ENCODE measurements at regions not wholly inside any gene's neighbourhood (a gene's known extent, or its start where the extent isn't known, plus 50 kb on each side); places are given as distances from the start of the nearest gene placed in this dataset.
"Not testable (repeated sequence)": the region's sequence is repeated elsewhere in the genome, so short reads cannot be mapped to it uniquely, and the experiment has no call there.

GRCh38 chr14:22107753-22108152 is 434.1 kb upstream of the OR4E1 start:
- DNase-seq (no peak), ATAC-seq (no peak)
- intact Hi-C loops (cut with DNase I) = no loop called here
- Histone ChIP-seq H3K36me3 (no peaks in the 10 kb centered on the region), H3K4me3 (no peak overlapping the region), H3K27ac (no peak overlapping the region), H3K4me1 (no peaks in the 10 kb centered on the region), H3K9me3 (no peaks in the 10 kb centered on the region), H3K27me3 (no peaks in the 10 kb centered on the region)
- TF ChIP-seq, protein P1, sequence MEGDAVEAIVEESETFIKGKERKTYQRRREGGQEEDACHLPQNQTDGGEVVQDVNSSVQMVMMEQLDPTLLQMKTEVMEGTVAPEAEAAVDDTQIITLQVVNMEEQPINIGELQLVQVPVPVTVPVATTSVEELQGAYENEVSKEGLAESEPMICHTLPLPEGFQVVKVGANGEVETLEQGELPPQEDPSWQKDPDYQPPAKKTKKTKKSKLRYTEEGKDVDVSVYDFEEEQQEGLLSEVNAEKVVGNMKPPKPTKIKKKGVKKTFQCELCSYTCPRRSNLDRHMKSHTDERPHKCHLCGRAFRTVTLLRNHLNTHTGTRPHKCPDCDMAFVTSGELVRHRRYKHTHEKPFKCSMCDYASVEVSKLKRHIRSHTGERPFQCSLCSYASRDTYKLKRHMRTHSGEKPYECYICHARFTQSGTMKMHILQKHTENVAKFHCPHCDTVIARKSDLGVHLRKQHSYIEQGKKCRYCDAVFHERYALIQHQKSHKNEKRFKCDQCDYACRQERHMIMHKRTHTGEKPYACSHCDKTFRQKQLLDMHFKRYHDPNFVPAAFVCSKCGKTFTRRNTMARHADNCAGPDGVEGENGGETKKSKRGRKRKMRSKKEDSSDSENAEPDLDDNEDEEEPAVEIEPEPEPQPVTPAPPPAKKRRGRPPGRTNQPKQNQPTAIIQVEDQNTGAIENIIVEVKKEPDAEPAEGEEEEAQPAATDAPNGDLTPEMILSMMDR (IDR thresholded peaks at IDR 0.05) = no peak

GRCh38 chr14:22106700-22107697 is 433.4 kb upstream of the OR4E1 start:
- TF ChIP-seq, protein P1 (IDR thresholded peaks at IDR 0.05) = no peak
- DNase-seq (no peak), ATAC-seq (no peak)
- Histone ChIP-seq H3K27ac (no peak overlapping the region), H3K4me3 (no peak overlapping the region), H3K4me1 (no peaks in the 10 kb centered on the region), H3K9me3 (no peaks in the 10 kb centered on the region), H3K27me3 (no peaks in the 10 kb centered on the region), H3K36me3 (no peaks in the 10 kb centered on the region)
- intact Hi-C loops (cut with DNase I) = no loop called here

DNA sequence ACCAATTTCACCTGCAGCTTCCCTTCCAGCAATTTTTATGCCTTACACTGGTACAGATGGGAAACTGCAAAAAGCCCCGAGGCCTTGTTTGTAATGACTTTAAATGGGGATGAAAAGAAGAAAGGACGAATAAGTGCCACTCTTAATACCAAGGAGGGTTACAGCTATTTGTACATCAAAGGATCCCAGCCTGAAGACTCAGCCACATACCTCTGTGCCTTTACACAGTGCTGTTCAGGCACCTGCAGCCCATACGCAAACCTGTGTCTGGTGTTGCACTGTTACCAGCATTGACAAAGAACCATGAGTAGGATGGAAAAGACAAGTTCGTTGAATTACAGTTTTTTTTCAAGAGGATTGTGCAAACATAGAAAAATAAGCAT is 432.0 kb upstream of the OR4E1 start:
- H3K4me3 ChIP-seq = no peak overlapping the region
- H3K27ac ChIP-seq = no peak overlapping the region
- TF ChIP-seq, protein P1 (IDR thresholded peaks at IDR 0.05) = no peak
- H3K36me3 ChIP-seq = no peaks in the 10 kb centered on the region
- no peaks in the 10 kb centered on the region for H3K9me3 ChIP-seq
- intact Hi-C loops (cut with DNase I) = no loop called here
- no peaks in the 10 kb centered on the region for H3K27me3 ChIP-seq
- no peaks in the 10 kb centered on the region for H3K4me1 ChIP-seq
- DNase-seq = no peak
- no peak for ATAC-seq

DNA sequence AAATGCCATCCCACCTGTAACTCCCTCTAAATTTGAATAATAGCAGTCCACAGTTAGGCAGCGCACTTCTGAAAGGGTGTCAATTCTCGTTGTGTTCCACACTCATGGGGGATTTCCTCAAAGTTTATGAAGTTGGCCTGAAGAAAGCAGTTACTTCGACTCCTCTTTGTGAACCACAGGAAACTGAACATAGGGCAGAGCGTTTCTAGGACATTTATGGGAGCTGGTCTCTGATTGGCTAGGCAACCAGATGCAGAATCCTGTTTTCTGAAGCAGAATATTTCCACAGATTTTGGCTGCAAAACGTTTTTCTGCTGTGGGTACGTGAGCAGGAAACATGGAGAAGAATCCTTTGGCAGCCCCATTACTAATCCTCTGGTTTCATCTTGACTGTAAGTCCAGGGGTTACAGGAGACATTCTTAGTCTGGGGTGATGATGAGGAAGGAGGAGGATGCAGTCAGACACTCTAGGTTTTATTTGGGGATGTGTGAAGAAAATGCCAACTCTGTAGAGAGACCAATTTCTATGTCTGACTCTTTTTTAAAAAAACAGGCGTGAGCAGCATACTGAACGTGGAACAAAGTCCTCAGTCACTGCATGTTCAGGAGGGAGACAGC is 431.5 kb upstream of the OR4E1 start:
- H3K9me3 ChIP-seq = no peaks in the 10 kb centered on the region
- no peak overlapping the region for H3K27ac ChIP-seq
- intact Hi-C loops (cut with DNase I) = no loop called here
- no peaks in the 10 kb centered on the region for H3K4me1 ChIP-seq
- no peaks in the 10 kb centered on the region for H3K27me3 ChIP-seq
- no peak overlapping the region for H3K4me3 ChIP-seq
- H3K36me3 ChIP-seq = no peaks in the 10 kb centered on the region
- TF ChIP-seq, protein P1 (IDR thresholded peaks at IDR 0.05) = no peak
- DNase-seq (no peak), ATAC-seq (no peak)

- H3K4me1 ChIP-seq; DNase-seq; H3K9me3 ChIP-seq; H3K27me3 ChIP-seq; H3K27ac ChIP-seq; intact Hi-C loops (cut with DNase I); ATAC-seq; H3K4me3 ChIP-seq; H3K36me3 ChIP-seq: not testable (repeated sequence)
These were observed 427.1 kb upstream of the OR4E1 start for GRCh38 chr14:22100764-22101120.

Data from left lung (tissue), 4 donors.